GM12872 (cell line): ENCODE measurements at regions not wholly inside any gene's neighbourhood (a gene's known extent, or its start where the extent isn't known, plus 50 kb on each side); places are given as distances from the start of the nearest gene placed in this dataset.

Experiments used
- CTCF ChIP-seq: IDR thresholded peaks from 3 replicates; pipeline ENCODE4 v1.5.1; 2011; ENCODE audit warnings: low read depth, mild to moderate bottlenecking, low read length, moderate library complexity; ENCODE audit not compliant: insufficient read depth

GRCh38 chr13:50387051-50387581 is 371.9 kb downstream of the KCNRG start:
- peak; percentile 53 for TF ChIP-seq CTCF

GRCh38 chr13:50388481-50388880 is 373.2 kb downstream of the KCNRG start:
- TF ChIP-seq CTCF = no peak

- TF ChIP-seq CTCF = no peak
Measured at GRCh38 chr13:50389726-50390125, 374.5 kb downstream of the KCNRG start.

- no peak for TF ChIP-seq CTCF
Measured at GRCh38 chr13:50390503-50391248, 375.4 kb downstream of the KCNRG start.

GRCh38 chr13:50392977-50393376 is 377.7 kb downstream of the KCNRG start:
- TF ChIP-seq CTCF = no peak

- TF ChIP-seq CTCF = no peak
Measured at GRCh38 chr13:50393628-50394027, 378.4 kb downstream of the KCNRG start.

GRCh38 chr13:50396001-50396400 is 380.8 kb downstream of the KCNRG start:
- TF ChIP-seq CTCF = no peak
